GM18511 (cell line): ENCODE measurements at regions not wholly inside any gene's neighbourhood (a gene's known extent, or its start where the extent isn't known, plus 50 kb on each side); places are given as distances from the start of the nearest gene placed in this dataset.
A peak's percentile ranks its signal among the peaks of the same experiment; 100 is the strongest.

Source experiments
- ATAC-seq: cut with Tn5 transposase; IDR thresholded peaks from one replicate; pipeline ENCODE4 v1.9.1; 2021; ENCODE audit warnings: mild to moderate bottlenecking, moderate library complexity; ENCODE audit not compliant: unreplicated experiment

DNA sequence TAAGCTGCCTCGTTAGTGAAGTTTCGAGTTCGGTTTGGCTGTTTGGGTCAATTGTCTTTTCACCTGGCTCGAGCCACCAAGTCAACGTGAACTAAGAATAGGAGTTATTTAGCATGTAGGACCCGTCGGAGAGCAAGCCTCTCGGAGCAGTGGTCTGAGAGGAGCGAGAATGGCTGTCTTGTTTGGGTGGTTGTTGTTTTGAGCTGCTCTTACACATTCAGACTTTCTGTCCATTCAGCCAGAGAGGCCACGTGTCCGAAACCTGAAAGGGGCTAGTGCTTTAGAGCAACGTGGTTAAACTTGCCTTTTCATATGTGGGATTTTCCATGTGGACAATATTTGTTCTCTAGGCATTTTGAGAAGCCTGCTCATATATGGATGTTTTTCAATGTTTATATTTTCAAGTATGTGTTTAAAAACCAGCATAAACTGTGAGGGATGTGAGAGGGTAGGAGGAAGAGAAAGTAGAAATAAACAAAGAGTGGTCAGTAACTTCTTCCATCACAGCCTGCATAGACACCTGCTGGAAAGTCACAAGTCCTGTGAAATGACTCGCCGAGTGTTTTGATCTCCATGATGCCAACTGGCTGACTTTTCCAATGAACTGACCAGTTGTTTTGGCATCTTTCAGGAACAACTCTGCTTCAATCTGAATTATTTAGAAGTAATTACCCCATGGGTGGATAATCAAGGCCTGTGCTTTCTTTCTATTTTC is 221.0 kb downstream of the ASCL1 start:
- ATAC-seq, result no peak

DNA sequence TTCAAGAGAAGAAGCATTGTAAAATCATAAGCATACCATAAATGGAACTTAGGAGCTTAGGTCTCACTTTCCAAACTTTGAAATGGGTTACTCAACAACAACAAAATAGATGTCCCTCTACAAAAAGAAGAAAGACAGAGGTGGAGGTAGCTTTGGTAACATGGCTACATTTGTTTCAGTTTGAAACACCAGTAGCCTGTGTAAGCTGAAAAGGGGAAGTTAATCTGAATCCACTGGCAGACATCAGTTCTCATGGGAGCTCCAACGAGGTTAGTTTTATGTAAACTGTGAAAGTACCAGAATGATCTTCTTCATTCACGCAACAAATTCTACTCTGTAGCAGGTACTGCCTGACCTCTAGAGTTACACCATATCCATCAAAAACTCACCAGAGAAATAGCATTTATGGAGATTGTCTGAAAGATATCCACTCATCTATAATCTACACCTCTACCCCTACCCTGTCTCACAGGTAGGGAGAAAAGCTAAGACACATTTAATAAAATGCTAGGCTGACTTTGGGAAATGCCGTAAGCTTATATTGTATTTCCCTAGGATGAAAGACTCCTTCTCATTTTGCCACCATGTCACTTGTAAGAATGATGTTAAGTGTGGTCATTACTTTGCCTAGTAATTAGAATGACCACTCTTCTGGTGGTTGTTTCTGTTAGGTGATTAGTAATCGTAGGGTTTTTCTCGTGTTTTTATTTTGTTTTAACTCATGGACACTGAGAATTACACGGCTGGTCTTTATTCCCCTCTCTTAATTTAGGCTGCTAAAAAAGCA is 224.1 kb downstream of the ASCL1 start:
- ATAC-seq, result peak; percentile 99

DNA sequence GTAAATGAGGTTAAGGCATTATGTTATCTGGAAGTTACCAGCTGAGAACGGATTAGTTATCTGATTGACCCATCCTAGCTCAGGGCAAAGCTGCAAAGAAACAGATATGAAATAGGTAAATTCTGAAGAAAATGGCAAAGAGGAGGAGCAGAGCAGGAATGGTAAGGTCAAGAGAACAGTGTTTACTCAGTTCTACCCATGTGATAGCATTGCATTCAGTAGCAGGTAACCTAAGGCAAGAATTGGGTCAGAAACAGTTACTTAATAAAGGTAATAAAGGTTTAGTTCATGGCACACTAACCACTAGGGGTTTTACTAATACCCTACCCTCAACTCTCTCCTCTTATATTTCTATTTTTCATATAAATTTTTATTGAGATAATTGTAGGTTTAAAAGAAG is 224.8 kb downstream of the ASCL1 start:
- ATAC-seq, result no peak

DNA sequence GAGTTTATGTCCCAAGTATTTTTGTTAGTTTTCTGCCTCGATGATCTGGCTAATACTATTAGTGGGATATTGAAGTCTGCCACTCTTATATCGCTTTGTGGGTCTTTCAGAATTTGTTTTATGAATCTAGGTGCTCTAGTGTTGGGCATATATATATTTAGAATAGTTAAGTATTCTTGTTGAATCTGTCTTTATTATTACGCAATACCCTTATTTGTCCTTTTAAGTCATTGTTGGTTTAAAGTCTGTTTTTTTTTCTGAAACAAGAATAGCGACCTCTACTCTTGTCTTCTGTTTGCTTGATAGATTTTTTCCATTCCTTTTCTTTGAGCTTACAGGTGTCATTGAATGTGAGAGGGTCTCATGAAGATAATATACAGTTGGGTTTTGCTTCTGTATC is 239.0 kb downstream of the ASCL1 start:
- ATAC-seq, result no peak

DNA sequence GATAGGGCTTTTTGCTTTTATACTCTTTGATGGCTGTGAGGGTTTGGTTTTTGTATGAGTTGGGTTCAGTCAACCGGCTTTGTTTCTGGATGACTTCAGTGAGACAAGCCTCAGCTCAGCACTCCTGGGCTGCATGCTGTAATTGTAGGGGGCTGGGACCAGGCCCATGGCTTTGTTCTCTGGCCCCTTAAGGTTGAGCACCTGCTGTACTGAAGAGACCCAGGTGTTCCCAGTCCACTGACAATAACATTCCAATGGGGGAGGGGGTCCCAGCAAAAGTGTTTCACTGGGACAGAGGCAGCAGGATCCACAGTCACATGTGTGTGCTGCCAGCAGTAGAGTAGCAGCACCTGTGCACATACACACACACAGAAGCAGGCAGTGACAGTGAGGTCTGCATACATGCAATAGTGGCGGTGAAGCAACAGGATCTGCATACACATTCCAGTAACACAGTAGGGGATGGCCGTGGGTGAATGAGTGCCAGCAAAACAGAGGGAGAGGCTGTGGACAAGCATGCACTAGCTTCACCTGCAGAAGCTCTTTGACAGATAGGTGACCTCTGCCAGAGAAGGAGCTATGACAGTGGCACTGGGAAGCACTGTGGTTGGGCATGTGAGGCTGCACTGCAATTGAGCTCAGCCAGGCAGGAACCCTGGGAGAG is 240.4 kb downstream of the ASCL1 start:
- no peak for ATAC-seq

DNA sequence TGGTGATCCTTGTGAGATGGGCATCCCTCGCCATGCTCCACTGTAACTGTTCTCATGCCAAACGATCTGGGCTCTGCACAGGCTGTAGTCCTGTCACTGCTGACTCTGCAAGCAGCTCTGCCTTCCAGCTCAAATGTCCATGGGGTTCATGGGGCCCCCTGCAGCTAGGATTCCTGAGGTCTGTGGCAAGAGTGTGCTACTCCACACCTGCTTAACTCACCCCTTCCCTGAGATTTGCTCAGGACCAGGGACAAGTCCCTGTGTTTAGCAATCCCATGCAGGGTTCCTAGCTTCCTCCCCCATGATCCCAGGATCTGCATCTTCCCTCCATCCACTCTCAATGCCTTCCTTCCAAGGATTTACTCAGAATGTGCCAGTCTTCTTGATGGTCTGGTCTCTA is 241.0 kb downstream of the ASCL1 start:
- no peak for ATAC-seq

DNA sequence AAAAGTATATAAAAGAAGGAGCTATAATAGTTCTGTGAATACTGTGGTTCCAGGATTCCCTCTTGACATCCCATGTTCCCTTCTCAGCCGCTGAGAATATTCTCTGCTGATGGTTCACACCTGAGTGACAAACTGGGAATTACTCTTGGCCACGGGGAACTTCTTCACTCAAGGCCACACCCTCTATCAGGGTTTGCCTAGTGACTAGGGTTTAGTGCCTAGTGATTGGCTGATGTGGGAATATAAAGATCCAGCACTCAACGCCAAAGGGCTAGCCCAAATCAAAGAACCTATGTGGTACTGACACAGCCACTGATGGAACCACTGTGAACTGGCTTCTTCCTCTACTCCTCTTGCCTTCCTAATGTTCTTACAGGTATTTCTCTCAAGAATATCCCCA is 248.4 kb downstream of the ASCL1 start:
- ATAC-seq, result no peak

DNA sequence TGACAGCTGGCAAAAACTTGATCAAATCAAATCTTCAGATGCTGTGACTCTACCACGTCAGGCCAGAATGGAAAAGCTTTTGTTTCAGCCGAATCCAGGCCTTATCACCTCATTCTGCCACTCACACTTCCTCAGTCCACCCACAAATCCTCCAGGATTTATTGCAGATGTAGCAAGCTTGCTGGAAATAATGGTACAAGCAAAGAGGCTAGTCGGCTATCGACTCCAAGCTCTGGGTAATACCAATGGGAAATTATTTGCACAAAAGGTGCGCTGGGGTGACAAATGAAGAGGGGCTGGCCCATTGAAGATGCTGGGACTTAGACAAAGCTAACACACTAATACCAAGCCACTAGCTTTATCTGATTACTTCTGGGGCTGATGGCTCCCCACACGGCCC is 250.5 kb downstream of the ASCL1 start:
- ATAC-seq, result no peak

DNA sequence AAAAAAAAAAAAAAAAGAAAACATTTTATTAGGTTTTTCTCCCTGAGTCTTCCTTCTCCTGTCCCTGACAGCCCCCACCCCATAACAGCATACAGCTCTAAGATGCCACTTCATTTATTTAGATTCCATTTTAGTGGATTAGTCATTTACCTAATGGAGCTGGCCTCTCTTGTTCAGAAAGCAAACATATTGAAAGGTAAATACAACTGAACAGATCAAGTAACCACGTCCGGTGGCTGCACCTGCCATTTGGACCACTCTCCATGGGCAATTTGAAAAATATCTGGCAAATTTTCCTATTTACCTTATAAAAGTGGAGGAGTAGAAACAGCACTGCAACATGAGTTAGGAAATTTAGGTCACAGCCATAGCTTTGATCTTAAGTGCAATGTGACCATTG is 254.6 kb downstream of the C12orf42 start:
- no peak for ATAC-seq

DNA sequence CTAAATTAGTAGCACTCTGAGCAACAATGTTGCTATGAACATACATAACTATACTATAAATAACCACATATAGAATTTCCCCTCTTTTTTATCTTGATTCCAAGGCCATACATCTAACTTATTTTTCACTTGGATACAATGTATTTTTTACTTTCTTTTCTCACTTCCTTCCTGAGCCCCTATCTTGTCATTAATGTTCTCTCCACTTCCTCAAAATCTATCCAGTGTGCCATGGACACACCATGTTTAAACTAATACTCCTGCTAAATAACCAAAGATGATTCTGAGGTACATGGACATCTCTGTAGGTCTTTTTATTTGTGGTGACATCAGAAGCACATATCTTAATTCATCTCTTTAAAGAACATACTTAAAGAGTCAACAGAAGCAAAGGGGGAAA is 251.2 kb downstream of the C12orf42 start:
- no peak for ATAC-seq

DNA sequence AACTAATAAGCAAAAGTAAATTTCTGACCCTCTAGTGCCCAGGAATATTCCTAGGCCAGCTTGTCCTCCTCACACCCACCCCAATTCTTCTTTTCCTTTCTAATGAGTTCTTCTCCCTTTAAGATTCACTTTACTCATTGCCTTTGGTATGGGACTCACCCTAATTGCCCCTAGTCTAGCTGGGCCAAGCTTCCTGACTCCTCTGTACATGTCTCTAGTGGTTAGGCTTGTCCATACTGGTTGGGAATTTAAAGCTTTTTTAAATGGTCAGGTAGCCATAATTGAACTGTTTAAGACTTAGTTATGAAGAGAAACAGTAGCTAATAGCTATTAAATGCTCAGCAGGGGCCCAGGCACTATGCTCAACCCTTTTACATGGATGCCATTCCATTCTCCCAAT is 248.2 kb downstream of the C12orf42 start:
- ATAC-seq, result no peak

DNA sequence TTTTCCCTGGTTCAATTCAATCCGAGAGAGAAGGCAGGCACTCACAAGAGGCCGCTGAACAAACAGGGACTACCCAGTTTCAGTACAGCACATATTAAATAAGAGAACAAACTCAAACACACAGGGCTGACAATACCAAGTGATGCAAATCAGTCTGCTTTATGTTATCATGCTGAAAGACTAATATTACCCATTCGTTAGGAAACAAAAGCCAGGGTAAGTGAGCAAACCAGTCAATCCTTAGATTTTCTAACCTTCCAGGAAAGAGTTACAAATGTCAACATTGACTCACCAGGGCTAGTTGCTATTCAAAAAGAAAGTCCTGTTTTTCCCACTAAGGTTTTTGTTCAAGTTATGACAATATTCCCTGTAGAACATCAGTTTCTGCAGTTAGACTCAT is 246.2 kb downstream of the C12orf42 start:
- no peak for ATAC-seq

DNA sequence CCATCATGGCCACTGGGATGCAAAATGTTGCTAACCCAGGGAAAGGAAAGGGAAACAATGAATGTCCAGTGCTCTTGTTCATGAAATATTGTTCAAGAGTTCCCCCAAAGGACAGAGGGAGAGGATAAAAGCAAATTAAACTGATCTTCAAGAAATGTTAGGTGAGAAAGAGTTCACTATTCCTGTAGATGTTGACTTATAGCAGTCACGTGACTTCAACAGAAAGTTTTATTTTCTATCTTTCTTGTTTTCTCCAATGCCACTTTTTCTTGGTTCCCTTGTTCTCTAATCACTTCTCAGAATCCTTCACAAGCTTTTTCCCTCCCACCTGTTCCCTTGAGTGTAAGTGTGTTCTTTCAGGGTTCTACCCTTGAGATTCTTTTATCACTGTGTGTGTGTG is 245.3 kb downstream of the C12orf42 start:
- no peak for ATAC-seq
